Sciatic nerve (tissue), 2 donors: ENCODE measurements at regions not wholly inside any gene's neighbourhood (a gene's known extent, or its start where the extent isn't known, plus 50 kb on each side); places are given as distances from the start of the nearest gene placed in this dataset.

Experiments used
- ATAC-seq: fragments of 200-7000 bp; cut with Tn5 transposase; one replicate; pipeline ENCODE4 v1.9.1; 2020; ENCODE audit warnings: mild to moderate bottlenecking, moderate library complexity
- DNase-seq: peaks from one replicate; pipeline ENCODE4 v3.0.0-alpha.2; 2020; ENCODE audit warnings: low spot score
- intact Hi-C: fragments of 100-400 bp; cut with DNase I; formaldehyde crosslinking; loops from one replicate; pipeline ENCODE4 v1.14.2; 2022
- donor health status: DM: no; HTN: no; CAD: no.
- donor health status: DM: no; HTN: no; CAD: no.

DNA sequence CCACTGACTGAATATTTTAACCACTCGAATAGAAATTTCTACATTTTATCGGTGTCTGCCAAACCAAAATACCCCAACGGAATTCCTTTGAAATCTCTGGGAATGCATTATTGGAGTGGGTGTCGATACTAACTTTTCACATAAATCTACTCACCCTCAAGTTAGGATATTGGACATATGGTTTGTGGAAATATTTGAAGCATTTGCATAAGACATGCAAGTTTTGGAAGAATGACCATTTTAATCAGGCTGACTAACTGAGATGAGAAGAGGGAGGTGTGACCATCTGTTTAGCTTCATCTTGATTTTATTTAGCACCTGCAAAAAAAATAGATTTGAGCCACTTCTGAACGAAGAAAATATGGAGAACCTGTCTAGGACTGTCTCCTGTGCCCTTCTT lies 61.2 kb downstream of the KLF6 start:
- no peak for DNase-seq
- intact Hi-C loops: no loop called here
- ATAC-seq: no peak

DNA sequence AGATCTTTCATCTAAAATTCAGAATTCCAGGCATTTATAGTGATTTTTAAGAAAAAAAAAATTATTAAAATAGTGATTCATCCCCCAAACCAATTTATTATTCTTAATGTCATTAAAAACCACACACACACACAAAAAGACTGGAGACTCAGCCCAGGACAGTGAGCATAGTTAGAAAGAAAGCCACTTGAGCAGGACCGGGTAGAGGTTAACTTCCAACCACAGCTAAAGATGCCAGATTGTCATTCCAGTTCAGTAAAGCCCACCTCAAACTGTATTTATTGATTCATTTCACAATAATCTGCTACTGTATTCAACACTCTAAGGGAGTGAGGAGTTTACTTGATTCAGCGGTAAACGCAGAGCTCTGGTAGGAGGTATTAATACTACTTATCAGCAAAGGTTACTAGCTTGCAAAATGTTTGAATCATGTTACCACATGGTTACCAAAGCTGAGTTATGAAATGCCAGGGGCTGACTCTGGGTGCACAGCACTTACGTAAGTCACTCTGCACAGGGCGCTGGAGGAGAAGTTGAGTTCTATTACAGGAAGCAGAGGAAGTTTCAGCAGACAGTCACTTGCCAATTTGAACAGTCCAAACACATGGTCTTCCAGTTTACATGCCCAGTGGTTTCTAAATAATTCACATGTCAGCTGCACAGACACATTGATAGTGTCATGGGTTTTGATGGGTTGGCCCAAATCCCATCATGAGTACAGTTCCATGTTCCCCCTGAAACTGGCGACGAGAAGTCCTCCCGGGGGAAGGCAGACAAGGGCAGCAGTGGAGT lies 64.6 kb downstream of the KLF6 start:
- peak; percentile 93 for ATAC-seq
- intact Hi-C loops: no loop called here
- no peak for DNase-seq

DNA sequence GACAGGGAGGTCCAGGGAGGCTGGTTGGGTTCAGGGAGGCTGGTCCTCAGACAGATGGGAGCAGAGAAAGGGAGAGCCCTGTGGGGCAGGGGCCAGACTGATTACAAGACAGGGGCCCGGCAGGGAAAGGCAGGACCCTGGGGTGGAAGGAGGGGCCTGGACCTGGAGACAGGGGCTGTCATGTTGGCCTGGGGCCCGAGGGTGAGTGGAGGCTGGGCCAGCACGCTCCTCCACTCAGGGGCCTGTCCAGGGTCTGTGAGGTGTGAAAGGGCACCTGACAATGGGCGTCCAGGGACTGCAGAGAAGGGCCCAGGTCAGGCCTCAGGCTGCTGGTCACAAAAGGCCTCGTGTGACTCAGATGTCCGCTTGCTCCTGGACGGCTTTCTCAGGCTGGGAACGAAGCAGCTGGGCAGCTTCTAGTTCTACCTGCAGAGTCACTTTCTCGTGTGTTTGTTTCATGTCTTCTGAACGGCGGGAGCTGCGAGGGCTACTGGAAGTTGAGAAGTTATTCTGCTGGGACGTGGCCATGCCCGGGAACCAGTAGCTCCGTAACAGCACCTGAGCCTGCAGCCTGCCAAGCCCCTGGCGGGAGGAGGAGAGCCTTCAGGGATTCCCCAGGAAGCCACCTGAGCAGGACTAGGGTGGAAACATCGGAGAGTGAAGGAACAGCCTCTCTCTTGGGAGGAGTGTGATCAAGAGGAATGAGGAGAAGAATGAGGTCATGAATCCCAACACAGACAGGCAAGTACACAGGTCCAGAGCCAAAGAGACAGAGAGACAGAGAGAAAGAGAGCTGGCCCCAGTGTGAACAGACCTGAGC lies 65.8 kb downstream of the KLF6 start:
- DNase-seq: no peak
- ATAC-seq: no peak
- intact Hi-C loops: no loop called here

DNA sequence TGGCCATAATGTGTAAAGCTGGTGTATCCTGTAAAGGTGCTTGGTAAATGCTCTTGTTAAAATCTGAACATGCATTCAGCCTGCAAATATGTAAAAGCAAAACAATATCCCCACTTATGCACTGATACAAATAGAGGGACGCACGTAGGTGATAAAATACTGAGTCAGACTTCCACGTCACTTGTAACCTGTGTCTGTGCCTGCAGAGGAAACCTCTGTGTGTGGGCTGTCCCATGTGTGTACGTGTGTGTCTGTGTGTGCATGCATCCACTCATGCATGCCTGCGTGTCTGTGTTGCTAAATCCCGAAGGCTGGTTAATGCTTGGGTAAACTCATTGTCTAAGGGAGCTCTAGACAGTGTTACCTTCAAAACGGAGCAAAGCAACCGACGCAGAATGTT lies 68.9 kb downstream of the KLF6 start:
- no peak for ATAC-seq
- DNase-seq: no peak
- intact Hi-C loops: no loop called here

DNA sequence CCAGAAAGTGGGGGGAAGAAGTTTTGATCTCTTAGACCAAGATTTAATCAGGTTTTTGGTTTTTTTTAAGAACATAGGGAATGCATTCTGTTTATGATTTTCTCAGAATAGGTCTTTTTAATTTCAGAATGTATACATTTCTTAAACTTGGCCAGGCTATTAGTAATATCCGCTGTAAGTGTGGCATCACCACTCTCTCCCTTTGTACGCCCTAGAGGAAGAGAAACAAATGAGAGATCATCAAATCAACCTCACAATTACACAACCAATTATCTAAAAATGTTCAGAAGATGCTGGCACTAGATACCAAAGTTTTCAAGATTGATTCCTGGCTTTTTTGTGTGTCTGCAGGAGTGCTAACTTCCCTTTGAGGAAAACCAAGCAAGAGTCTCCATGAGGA lies 70.0 kb downstream of the KLF6 start:
- intact Hi-C loops: no loop called here
- ATAC-seq (no peak), DNase-seq (no peak)

DNA sequence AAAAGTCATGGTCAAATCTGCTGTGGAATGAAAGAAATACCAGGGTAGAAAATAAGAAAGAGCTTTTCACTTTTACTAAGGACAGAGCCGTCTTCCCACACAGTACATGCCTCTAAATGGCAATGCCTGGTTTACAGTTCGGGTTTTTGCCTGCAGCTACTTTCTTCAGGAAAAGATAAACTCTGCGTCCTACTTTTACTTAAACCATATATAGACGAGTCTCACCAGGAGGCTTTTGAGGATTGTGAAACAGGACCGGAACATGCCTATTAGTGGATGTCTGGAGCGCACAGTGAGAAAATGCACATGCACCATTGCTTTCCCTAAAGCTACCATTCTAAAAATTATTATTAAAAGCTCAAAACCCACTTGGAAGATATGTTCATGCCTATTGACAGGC lies 70.5 kb downstream of the KLF6 start:
- no peak for DNase-seq
- intact Hi-C loops: no loop called here
- no peak for ATAC-seq

DNA sequence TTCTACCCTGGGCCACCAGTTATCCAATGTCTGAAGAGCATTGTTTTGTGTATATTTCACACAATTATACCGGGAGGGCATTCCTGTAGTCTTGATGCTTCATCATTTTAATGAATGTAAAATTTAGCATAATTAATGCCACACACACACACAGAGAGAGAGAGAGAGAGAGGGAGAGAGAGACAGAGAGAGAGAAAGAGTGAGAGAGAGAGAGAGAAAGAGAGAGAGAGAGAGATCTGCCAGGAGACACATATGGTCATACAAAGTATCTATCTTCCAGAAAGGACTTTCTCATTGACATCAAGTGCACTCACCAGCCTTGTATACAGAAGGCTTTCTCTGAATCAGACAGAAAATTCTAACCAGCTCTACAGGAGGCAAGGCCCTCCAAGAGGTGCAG lies 72.3 kb downstream of the KLF6 start:
- DNase-seq: no peak
- intact Hi-C loops: no loop called here
- no peak for ATAC-seq

DNA sequence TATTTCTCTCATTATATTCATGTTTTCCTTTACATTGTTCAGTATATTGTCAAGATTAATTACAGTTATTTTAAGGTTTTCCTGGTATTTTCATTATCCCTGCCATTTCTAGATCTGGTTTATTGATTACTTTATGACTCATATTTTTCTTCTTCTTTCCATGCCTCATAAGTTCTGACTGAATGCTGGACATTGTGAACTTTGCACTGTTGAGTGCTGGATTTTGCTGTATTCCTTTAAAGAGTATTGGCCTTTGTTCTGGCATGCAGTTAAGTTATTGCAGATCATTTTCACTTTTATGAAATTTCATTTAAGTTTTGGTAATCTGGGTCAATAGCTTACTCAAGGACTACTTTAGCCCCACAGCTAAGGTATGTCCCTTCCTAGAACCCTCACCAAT lies 73.1 kb downstream of the KLF6 start:
- no peak for DNase-seq
- no peak for ATAC-seq
- intact Hi-C loops: no loop called here

DNA sequence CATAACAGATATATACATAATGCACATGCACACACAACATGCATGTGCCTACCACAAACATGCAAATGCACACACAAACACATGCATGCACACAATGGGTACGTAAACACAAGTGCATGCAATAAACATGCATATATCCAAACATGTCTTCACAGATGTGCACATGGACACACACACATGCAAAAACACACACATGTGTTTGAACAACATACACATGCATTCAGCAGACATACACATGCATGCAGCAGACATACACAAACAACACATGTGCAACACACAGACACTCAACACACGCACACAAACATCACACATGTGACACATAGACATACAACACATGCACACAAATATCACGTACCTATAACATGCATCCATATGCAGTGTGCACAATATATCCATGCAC lies 74.2 kb downstream of the KLF6 start:
- no peak for DNase-seq
- ATAC-seq: no peak
- intact Hi-C loops: no loop called here

DNA sequence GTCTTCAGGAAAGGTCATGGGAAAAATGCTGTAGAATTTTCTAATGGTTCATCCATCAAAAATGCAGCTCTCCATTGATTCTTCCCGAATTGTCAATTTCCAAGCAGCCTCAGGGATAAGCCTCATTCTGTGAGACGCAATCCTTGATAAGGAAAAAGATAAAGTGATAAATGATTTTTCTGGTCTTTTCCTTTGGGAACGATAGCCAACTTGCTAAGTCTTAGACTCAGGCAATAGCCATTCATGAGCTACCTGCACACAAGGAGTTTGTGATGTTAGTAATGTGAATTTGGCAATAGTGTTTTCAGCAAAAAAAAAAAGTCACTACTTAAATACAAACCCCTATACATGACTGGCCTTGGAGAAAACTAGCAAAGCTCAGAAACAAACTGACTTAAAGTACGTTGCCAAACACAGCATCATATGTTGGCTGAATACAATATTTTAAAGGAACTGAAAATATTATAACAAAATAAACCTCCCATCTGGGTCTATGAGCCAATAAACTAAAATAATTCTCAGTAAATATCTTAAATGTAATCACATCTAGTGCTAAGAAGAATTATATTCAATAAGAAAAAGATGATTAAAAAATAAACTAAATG lies 75.5 kb downstream of the KLF6 start:
- ATAC-seq (no peak), DNase-seq (no peak)
- intact Hi-C loops: no loop called here

DNA sequence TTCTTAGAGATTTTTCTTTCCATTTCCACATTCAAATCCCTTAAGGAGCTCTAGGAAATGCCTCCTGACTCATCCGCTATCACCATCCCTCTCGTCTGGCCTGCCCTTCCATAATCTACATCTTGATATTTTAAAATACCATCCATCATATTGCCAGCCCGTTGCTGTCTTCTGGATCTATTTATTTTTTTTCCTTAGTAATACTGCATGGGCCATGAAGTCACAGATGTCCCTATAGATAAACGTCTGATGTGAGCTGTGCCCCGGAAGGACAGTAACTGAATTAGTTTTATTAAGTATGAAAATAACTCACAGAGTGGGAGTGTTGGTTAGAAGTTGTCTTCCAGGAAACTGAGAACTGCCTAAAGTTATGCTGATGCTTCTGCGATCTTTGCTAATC lies 76.2 kb downstream of the KLF6 start:
- ATAC-seq: no peak
- intact Hi-C loops: no loop called here
- no peak for DNase-seq

DNA sequence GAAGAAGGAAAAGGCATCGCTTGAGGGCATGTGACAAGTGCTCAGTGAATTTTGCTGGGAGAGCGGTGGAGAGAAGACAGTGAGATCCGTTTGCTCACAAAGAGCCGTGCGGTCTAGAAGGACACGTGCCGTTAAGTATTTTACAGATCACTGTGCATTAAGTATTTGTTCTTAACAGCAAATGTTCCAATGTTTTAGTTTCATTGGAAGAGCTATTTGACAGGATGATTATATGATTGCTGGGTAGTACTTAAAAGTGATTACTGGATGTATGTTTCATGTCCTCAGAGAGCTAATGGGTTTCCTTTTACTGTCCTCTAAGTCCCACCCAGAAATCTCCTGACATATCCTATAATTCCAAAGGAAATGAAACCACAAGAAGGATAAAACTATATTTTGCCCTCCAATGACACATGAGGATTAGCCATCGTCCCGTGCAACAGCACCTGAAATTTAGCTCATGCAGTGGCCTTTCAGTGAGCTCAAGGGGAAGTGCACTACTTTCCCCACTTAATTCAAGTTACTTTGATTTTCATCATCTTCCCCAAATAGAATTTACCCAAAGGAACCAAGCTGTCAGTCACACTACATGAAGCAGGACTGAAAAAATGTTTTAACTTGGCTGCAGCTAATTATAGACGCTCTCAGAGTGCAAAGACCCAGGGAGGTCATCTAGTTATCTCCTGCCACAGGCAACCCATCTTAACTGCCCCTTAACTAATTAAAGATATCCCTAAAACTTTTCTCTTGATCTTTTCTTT lies 80.3 kb downstream of the KLF6 start:
- ATAC-seq (no peak), DNase-seq (no peak)
- intact Hi-C loops: no loop called here

DNA sequence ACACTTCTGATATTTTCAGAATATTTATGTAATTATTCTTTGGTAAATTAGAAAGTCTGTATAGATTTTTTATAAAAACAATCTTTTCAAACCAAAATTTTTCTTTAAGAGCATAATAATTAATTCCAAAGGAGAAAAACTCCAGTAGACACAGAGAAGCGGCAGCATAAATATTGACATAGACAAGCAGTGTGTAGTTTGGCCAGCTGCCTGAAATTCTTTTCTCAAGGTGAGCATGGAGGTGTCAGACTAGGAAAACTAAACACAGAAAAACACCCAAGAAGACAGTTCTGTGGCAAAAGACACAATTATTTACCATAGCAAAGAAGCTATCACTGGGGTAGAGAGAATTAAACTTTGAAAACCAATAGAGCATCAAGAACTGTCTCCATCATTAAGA lies 82.4 kb downstream of the KLF6 start:
- ATAC-seq (no peak), DNase-seq (no peak)
- intact Hi-C loops: no loop called here

DNA sequence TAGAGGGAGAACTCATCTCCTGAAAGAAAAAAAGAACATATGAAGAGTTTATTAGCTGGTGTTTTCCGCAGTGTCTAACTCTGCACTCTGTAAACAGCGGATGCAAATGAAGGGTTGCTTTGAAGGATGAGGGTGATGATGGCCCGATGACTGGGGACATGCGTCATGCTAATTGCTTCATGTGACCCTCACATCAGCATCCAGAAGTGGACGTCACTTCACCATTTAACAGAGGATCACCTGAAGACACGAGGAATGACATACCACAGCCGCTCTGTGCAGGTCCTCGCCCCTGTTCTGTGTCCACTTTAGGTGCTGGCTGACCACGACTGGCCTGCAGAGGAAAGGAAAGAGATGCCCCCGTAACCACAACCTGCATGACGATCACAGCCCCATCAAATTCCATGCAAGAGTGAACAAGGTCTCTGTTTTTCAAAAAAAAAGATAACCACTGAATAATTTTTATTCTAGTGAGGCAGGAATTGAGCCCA lies 82.9 kb downstream of the KLF6 start:
- DNase-seq: no peak
- no peak for ATAC-seq
- intact Hi-C loops: no loop called here

DNA sequence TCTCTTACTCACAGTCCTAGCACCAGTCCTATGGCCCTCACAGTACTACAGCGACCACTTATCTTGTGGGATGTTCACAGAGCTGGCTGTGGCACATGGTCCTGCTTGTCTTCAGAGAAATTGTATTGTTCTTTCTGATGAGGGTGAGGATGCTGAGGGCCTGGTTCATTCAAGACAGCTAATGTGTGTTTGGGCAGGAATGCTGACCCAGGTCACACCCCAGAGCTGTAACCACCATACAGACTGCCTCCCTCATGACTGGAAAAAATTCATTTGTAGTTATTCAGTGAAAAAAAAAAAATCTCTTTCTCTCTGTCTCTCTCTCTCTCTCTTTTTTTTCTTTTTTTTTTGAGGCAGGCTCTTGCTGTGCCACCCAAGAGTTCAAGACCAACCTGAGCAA lies 83.5 kb downstream of the KLF6 start:
- intact Hi-C loops: no loop called here
- ATAC-seq: no peak

DNA sequence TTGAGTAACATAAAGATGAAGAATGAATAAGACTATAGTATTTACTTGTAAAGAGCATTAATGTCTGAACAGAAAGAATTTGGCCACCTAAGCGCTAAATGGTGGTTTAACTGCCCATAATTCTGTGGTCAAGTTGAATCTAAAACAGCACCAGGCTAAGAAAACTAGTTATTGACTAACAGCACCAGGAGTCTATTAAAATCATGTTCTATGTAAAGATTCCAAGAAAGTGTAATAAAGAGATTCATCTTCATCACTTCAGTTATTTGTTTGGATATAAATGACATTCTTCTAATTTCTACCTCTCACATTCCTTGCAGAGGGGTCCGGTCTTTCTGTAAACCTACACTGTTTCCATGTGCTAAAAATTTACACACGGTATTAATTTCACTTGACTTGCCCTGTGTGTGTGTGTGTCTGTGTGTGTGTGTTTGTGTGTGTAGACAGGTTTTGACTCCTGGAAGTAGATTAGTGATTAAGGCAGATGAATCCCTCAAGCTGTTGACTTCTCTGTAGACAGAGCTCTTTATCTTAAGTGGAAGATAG lies 84.4 kb downstream of the KLF6 start:
- no peak for DNase-seq
- intact Hi-C loops: no loop called here
- no peak for ATAC-seq

More for the DNA sequence above, 83.5 kb downstream of the KLF6 start:
- no peak for DNase-seq

DNA sequence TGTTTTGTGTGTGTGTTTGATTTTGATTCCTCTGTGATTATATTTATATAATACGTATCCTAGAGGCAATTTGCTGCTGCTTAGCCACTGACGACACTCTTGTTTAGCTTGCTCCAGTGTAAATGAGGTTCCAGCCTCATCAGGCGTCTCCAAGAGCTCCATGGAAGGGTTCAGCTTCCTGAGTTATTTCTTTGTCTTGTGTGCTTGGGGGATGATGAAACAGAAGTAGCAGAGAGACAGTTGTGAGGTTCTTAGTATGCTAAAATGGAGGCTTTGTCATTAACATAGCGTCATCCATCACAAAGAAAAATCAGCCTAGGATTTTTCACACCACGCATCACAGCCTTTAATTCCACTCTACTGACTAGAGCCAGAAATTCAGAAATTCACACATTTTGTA lies 85.1 kb downstream of the KLF6 start:
- DNase-seq (no peak), ATAC-seq (no peak)
- intact Hi-C loops: no loop called here

DNA sequence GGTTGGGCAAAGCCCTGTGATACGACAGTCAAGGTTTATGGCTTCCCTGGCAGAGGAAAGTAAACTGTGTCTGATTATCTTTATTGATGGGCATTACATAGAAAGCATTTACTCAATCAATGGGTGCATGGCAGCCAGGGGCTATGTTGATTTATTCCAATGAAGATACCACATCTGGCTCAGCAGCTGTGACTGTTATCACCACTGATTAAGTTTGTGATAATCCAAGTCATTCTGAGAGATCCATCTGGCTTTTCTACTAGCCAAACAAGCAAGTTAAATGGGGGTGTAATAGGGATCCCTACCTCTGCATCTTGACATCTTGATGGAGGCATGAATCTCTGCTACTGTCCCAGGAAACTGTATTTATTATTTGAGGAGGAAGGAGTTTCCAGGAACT lies 86.7 kb downstream of the KLF6 start:
- DNase-seq: no peak
- no peak for ATAC-seq
- intact Hi-C loops: no loop called here

DNA sequence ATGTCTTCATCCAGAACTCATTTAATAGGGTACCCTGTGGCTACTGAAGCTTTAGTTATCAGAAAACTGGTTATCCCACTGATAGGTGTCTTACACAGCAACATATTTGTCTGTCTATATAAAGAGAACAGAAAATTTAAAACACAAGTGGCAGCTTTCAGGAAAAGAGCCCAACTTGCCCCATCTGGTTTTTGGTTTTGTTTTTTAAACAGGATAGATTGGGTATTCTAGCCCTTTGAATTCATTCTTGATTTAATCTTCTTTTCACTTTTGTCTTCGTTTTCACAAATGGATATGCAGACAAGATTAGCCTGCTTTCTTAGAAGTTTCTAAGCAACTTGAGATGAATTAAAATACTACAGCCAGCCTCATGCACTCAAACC lies 91.3 kb downstream of the KLF6 start:
- intact Hi-C loops: no loop called here
- DNase-seq (no peak), ATAC-seq (no peak)
